Smooth muscle cell (in vitro differentiated cells): ENCODE measurements at regions not wholly inside any gene's neighbourhood (a gene's known extent, or its start where the extent isn't known, plus 50 kb on each side); places are given as distances from the start of the nearest gene placed in this dataset.

Experiments used
- DNase-seq: peaks from one replicate; lab custom pipeline; 2025; ENCODE audit not compliant: unreplicated experiment; lab: John Stamatoyannopoulos, UW
- H2AFZ ChIP-seq: fragments of 200-600 bp; sonication (generic); 2 replicates; pipeline ENCODE4 v1.6.0; 2016; ENCODE audit warnings: antibody characterized with exemption, low read depth, mild to moderate bottlenecking
- H3F3A ChIP-seq: fragments of 200-600 bp; sonication (generic); 2 replicates; pipeline ENCODE4 v1.6.0; 2017; ENCODE audit warnings: antibody characterized with exemption, low read depth
- H3K27ac ChIP-seq: fragments of 200-600 bp; sonication (generic); 2 replicates; pipeline ENCODE4 v1.5.1; 2016; ENCODE audit warnings: low read depth, mild to moderate bottlenecking
- H3K27me3 ChIP-seq: fragments of 200-600 bp; sonication (generic); 2 replicates; pipeline ENCODE4 v1.6.1; 2016; ENCODE audit warnings: low read depth, mild to moderate bottlenecking
- H3K36me3 ChIP-seq: fragments of 200-600 bp; sonication (generic); 2 replicates; pipeline ENCODE4 v1.5.1; 2016; ENCODE audit warnings: low read depth
- H3K4me1 ChIP-seq: fragments of 200-600 bp; sonication (generic); 2 replicates; pipeline ENCODE4 v1.5.1; 2016; ENCODE audit warnings: low read depth
- H3K4me2 ChIP-seq: fragments of 200-600 bp; sonication (generic); 2 replicates; pipeline ENCODE4 v1.6.0; 2016; ENCODE audit warnings: mild to moderate bottlenecking
- H3K4me3 ChIP-seq: fragments of 200-600 bp; sonication (generic); 2 replicates; pipeline ENCODE4 v1.5.1; 2016; ENCODE audit warnings: mild to moderate bottlenecking
- H3K79me2 ChIP-seq: fragments of 200-600 bp; sonication (generic); 2 replicates; pipeline ENCODE4 v1.6.0; 2016; ENCODE audit warnings: low read depth, mild to moderate bottlenecking
- H3K9ac ChIP-seq: fragments of 200-600 bp; sonication (generic); 2 replicates; pipeline ENCODE4 v1.6.0; 2016; ENCODE audit warnings: low read depth
- H3K9me3 ChIP-seq: fragments of 200-600 bp; sonication (generic); replicated peaks from 2 replicates; pipeline ENCODE4 v1.5.1; 2016; ENCODE audit warnings: low read depth
- H4K20me1 ChIP-seq: fragments of 200-600 bp; sonication (generic); 2 replicates; pipeline ENCODE4 v1.6.0; 2016; ENCODE audit warnings: low read depth
- WGBS: methylation state at CpG from one replicate; pipeline ENCODE4 v1.1.7; 2016; ENCODE audit warnings: low lambda C conversion rate; 5-methylcytosine and 5-hydroxymethylcytosine counted together
- TF ChIP-seq, protein P1 (sequence below): fragments of 200-600 bp; sonication (generic); IDR thresholded peaks from 2 replicates; pipeline ENCODE4 v1.5.1; 2017; ENCODE audit warnings: borderline replicate concordance, mild to moderate bottlenecking, antibody characterized with exemption; ENCODE audit not compliant: insufficient read depth, poor library complexity, severe bottlenecking

DNA sequence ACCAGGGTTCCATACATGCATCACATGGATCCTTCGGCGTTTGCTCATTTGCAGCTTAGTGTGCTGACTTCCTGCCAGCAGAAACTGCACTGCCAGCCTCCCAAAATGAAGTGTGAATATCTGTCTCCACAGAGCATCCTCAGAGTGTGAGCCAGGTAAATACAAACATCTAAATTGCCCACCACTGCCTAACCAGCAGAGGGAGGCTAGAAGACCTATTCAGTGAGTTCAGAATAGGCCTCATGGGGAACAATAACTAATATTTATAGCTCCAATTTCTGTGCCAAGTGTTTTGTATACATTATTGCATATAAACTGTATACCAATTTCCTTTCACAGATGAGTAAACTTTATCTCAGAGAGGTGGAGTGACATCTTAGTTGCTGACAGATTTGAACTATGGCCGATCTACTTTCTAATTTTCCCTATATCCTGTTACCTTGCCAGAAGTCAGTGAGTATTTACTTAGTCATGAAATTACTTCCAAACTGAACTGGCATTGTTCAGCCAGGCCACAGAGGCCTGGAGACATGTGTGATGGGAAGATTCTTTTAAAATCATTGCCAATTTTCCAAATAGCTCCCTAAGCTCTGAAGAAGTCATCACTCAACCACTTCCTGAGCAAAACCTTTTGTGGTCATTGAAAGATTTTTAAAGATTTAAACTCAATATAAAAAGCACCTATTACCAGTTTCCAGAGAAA, 926.5 kb upstream of the GHITM start:
- WGBS: 93% methylated on average over 3 of the region's 3 CpGs
- Histone ChIP-seq H2AFZ (no peak overlapping the region), H3K27ac (no peak overlapping the region), H3K79me2 (no peaks in the 10 kb centered on the region), H4K20me1 (no peaks in the 10 kb centered on the region), H3K4me1 (peaks cover 3% of the 10 kb centered on the region), H3K9me3 (no peaks in the 10 kb centered on the region), H3K9ac (no peak overlapping the region), H3K4me2 (no peak overlapping the region), H3F3A (no peaks in the 10 kb centered on the region), H3K27me3 (no peaks in the 10 kb centered on the region), H3K36me3 (no peaks in the 10 kb centered on the region), H3K4me3 (no peak overlapping the region)
- no peak for DNase-seq
- TF ChIP-seq, protein P1, sequence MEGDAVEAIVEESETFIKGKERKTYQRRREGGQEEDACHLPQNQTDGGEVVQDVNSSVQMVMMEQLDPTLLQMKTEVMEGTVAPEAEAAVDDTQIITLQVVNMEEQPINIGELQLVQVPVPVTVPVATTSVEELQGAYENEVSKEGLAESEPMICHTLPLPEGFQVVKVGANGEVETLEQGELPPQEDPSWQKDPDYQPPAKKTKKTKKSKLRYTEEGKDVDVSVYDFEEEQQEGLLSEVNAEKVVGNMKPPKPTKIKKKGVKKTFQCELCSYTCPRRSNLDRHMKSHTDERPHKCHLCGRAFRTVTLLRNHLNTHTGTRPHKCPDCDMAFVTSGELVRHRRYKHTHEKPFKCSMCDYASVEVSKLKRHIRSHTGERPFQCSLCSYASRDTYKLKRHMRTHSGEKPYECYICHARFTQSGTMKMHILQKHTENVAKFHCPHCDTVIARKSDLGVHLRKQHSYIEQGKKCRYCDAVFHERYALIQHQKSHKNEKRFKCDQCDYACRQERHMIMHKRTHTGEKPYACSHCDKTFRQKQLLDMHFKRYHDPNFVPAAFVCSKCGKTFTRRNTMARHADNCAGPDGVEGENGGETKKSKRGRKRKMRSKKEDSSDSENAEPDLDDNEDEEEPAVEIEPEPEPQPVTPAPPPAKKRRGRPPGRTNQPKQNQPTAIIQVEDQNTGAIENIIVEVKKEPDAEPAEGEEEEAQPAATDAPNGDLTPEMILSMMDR: no peak

DNA sequence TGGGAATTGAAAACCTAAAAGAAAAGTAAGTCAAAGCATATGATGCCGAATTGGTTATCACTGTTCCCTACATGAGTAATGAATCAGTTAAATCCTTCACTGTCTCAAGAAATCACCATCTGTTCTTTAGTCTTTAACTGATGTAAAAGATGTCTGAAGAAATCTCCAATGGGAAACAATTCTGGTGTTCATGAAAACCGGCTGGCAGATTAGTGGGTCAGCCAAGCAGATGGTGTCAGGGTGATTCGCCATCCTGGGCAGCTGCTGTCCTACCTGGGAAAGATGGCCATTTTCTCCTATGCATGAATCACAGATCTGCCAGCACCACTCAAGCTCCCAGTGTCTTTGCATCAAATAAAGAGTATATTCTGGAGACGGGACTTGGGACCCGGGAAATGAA, 925.2 kb upstream of the GHITM start:
- no peak overlapping the region for H2AFZ ChIP-seq
- no peaks in the 10 kb centered on the region for H3F3A ChIP-seq
- no peaks in the 10 kb centered on the region for H3K36me3 ChIP-seq
- TF ChIP-seq, protein P1: no peak
- H3K4me2 ChIP-seq: no peak overlapping the region
- H3K27me3 ChIP-seq: no peaks in the 10 kb centered on the region
- no peaks in the 10 kb centered on the region for H3K79me2 ChIP-seq
- 90% methylated on average over 5 of the region's 5 CpGs for WGBS
- H3K4me3 ChIP-seq: no peak overlapping the region
- H3K27ac ChIP-seq: no peak overlapping the region
- H3K9me3 ChIP-seq: no peaks in the 10 kb centered on the region
- no peak overlapping the region for H3K9ac ChIP-seq
- H4K20me1 ChIP-seq: no peaks in the 10 kb centered on the region
- peaks cover 3% of the 10 kb centered on the region for H3K4me1 ChIP-seq
- no peak for DNase-seq

DNA sequence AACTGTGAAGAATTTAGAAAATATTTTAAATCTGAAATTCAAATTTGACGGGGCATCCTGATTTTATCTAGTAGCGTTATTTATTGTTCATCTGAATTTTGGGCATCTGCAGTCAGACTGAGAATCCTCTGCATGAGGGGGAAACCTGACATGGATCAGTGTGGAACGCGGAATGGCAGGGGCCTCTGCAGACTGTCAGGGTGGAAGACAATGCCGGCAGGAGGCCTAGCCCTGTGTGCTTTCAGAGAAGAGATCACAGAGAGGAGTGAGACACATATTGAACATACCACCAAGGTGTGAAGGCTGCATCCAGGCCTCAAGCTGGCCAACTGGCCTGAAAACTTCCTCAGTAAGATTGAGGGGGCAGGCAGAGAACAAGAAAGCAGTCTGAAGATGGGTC, 921.1 kb upstream of the GHITM start:
- Histone ChIP-seq H3K79me2 (no peaks in the 10 kb centered on the region), H3K9ac (no peak overlapping the region), H3K27ac (no peak overlapping the region), H3K36me3 (no peaks in the 10 kb centered on the region), H3K4me2 (no peak overlapping the region), H3K4me3 (no peak overlapping the region), H3K27me3 (no peaks in the 10 kb centered on the region), H3K9me3 (no peaks in the 10 kb centered on the region), H4K20me1 (no peaks in the 10 kb centered on the region), H3K4me1 (no peaks in the 10 kb centered on the region), H2AFZ (no peak overlapping the region), H3F3A (no peaks in the 10 kb centered on the region)
- WGBS: 81% methylated on average over 5 of the region's 5 CpGs
- TF ChIP-seq, protein P1: no peak
- DNase-seq: no peak

GRCh38 chr10:83222300-83222699, 917.0 kb upstream of the GHITM start:
- H3K79me2 ChIP-seq: no peaks in the 10 kb centered on the region
- no peaks in the 10 kb centered on the region for H3K9me3 ChIP-seq
- 95% methylated on average over 6 of the region's 6 CpGs for WGBS
- no peak overlapping the region for H3K27ac ChIP-seq
- H3K4me3 ChIP-seq: no peak overlapping the region
- TF ChIP-seq, protein P1: no peak
- no peaks in the 10 kb centered on the region for H4K20me1 ChIP-seq
- no peak overlapping the region for H3K4me2 ChIP-seq
- H3K36me3 ChIP-seq: no peaks in the 10 kb centered on the region
- no peaks in the 10 kb centered on the region for H3K27me3 ChIP-seq
- H3K9ac ChIP-seq: no peak overlapping the region
- DNase-seq: no peak
- H3F3A ChIP-seq: no peaks in the 10 kb centered on the region
- H2AFZ ChIP-seq: no peak overlapping the region
- peaks cover 4% of the 10 kb centered on the region for H3K4me1 ChIP-seq
